ENCODE measurements at regions not wholly inside any gene's neighbourhood (a gene's known extent, or its start where the extent isn't known, plus 50 kb on each side); places are given as distances from the start of the nearest gene placed in this dataset.

GRCh38 chr5:123949807-123950340, 437.9 kb downstream of the CSNK1G3 start:
- TF ChIP-seq POLR2A (IDR thresholded peaks at IDR 0.05) (no peak), CTCF (IDR thresholded peaks at IDR 0.05 in 8 of 11, conservative IDR thresholded peaks at IDR 0.05 in 3 of 11) (no peak)

Measured in spleen (tissue), 7 donors.